IMR-90 (cell line): ENCODE measurements at regions not wholly inside any gene's neighbourhood (a gene's known extent, or its start where the extent isn't known, plus 50 kb on each side); places are given as distances from the start of the nearest gene placed in this dataset.

Experiments used
- ATAC-seq: fragments of 200-7000 bp; cut with Tn5 transposase; 2 replicates; pipeline ENCODE4 v1.9.1; 2020; ENCODE audit warnings: low read depth, mild to moderate bottlenecking, moderate library complexity
- BruUV-seq: library from RNA; stranded (reverse); fragments of 400-500 nt; replicated peaks from 2 replicates; lab custom pipeline; 2021; lab: Mats Ljungman, UMichigan
- CTCF ChIA-PET: fragments of 300-600 bp; formaldehyde crosslinking; extraction: SDS; loops from one replicate; lab custom pipeline; 2021; ENCODE audit warnings: antibody characterized with exemption; lab: Yijun Ruan, JAX
- POLR2A ChIA-PET: fragments of 300-600 bp; sonication (Branson Sonifier 250); formaldehyde crosslinking; loops from one replicate; lab custom pipeline; 2022; ENCODE audit warnings: antibody characterized with exemption; ENCODE audit not compliant: unreplicated experiment; lab: Charles Lee
- DNase-seq: peaks from one replicate; pipeline ENCODE4 v3.0.0; 2013
- H2AFZ ChIP-seq: replicated peaks from 2 replicates; pipeline ENCODE3; 2013; ENCODE audit warnings: low read length, mild to moderate bottlenecking; ENCODE audit not compliant: poor library complexity
- H2AK5ac ChIP-seq: 2 replicates; pipeline ENCODE4 v1.6.1; 2013; ENCODE audit warnings: low read depth, low read length, inconsistent platforms
- H2AK9ac ChIP-seq: replicated peaks from 2 replicates; pipeline ENCODE3; 2013; ENCODE audit warnings: mild to moderate bottlenecking, low read depth, low read length, moderate library complexity; ENCODE audit not compliant: poor library complexity
- H2BK120ac ChIP-seq: 2 replicates; pipeline ENCODE4 v1.6.1; 2013; ENCODE audit warnings: low read depth, low read length, inconsistent platforms
- H2BK15ac ChIP-seq: 3 replicates; pipeline ENCODE4 v1.6.1; 2013; ENCODE audit warnings: low read depth, low read length, inconsistent platforms
- H2BK20ac ChIP-seq: 2 replicates; pipeline ENCODE4 v1.6.1; 2013; ENCODE audit warnings: low read depth, mild to moderate bottlenecking, inconsistent platforms, low read length, moderate library complexity
- H2BK5ac ChIP-seq: 2 replicates; pipeline ENCODE4 v1.6.1; 2013; ENCODE audit warnings: mild to moderate bottlenecking, low read depth, low read length, inconsistent platforms; ENCODE audit not compliant: poor library complexity, severe bottlenecking
- H3K14ac ChIP-seq: replicated peaks from 2 replicates; pipeline ENCODE4 v1.6.1; 2013; ENCODE audit warnings: low read depth, low read length, inconsistent platforms
- H3K18ac ChIP-seq: 2 replicates; pipeline ENCODE4 v1.6.1; 2013; ENCODE audit warnings: low read depth, low read length, control low read depth
- H3K23ac ChIP-seq: 2 replicates; pipeline ENCODE4 v1.6.1; 2013; ENCODE audit warnings: low read depth, low read length, inconsistent platforms
- H3K27ac ChIP-seq: 2 replicates; pipeline ENCODE4 v1.5.1; 2013; ENCODE audit warnings: mild to moderate bottlenecking, control low read depth, low read length; ENCODE audit not compliant: insufficient read depth
- H3K27me3 ChIP-seq: 2 replicates; pipeline ENCODE4 v1.6.1; 2013; ENCODE audit warnings: low read length; ENCODE audit not compliant: control insufficient read depth, insufficient read depth
- H3K36me3 ChIP-seq: 2 replicates; pipeline ENCODE4 v1.6.1; 2013; ENCODE audit warnings: low read length, mixed read lengths; ENCODE audit not compliant: control insufficient read depth, insufficient read depth
- H3K4ac ChIP-seq: 2 replicates; pipeline ENCODE4 v1.6.1; 2013; ENCODE audit warnings: low read depth, low read length, inconsistent platforms
- H3K4me1 ChIP-seq: 2 replicates; pipeline ENCODE4 v1.6.1; 2013; ENCODE audit warnings: low read length, mixed read lengths; ENCODE audit not compliant: control insufficient read depth, insufficient read depth
- H3K4me2 ChIP-seq: 2 replicates; pipeline ENCODE4 v1.6.1; 2013; ENCODE audit warnings: low read depth, mild to moderate bottlenecking, control low read depth, low read length, moderate library complexity
- H3K4me3 ChIP-seq: 2 replicates; pipeline ENCODE4 v1.5.1; 2013; ENCODE audit warnings: low read depth, mild to moderate bottlenecking, control low read depth, low read length, moderate library complexity; ENCODE audit not compliant: insufficient read depth
- H3K56ac ChIP-seq: 2 replicates; pipeline ENCODE4 v1.6.1; 2013; ENCODE audit warnings: low read length, inconsistent platforms; ENCODE audit not compliant: insufficient read depth; ENCODE audit errors: extremely low read depth
- H3K79me1 ChIP-seq, 2 experiments: 2 replicates each; pipeline ENCODE4 v1.6.1; 2013; ENCODE audit warnings: low read length in 2 of 2, inconsistent platforms in 1 of 2, low read depth in 1 of 2
- H3K9ac ChIP-seq: 2 replicates; pipeline ENCODE4 v1.6.1; 2013; ENCODE audit warnings: low read depth, low read length, control low read depth
- H3K9me1 ChIP-seq: 2 replicates; pipeline ENCODE4 v1.6.1; 2013; ENCODE audit warnings: low read length, inconsistent platforms; ENCODE audit not compliant: insufficient read depth
- H3K9me3 ChIP-seq: 2 replicates; pipeline ENCODE4 v1.6.1; 2013; ENCODE audit warnings: low read length; ENCODE audit not compliant: control insufficient read depth, insufficient read depth
- H4K20me1 ChIP-seq: 2 replicates; pipeline ENCODE4 v1.6.1; 2013; ENCODE audit warnings: low read length, inconsistent platforms; ENCODE audit not compliant: insufficient read depth
- H4K5ac ChIP-seq: 2 replicates; pipeline ENCODE4 v1.6.1; 2013; ENCODE audit warnings: mild to moderate bottlenecking, low read depth, low read length, control low read depth
- H4K8ac ChIP-seq, 2 experiments: 2 replicates each; pipeline ENCODE4 v1.6.1; 2013; ENCODE audit warnings: low read depth in 2 of 2, low read length in 2 of 2, control low read depth in 1 of 2, inconsistent platforms in 1 of 2
- H4K91ac ChIP-seq: 2 replicates; pipeline ENCODE4 v1.6.1; 2013; ENCODE audit warnings: low read depth, low read length, inconsistent platforms; ENCODE audit not compliant: insufficient read depth
- BHLHE40 ChIP-seq: fragments of 150-350 bp; IDR thresholded peaks from 2 replicates; pipeline ENCODE4 v1.6.1; 2016; ENCODE audit warnings: mild to moderate bottlenecking, low read depth, low read length
- CEBPB ChIP-seq: IDR thresholded peaks from 2 replicates; pipeline ENCODE4 v1.6.1; 2012; ENCODE audit warnings: low read depth, low read length, improper control_type of control experiment
- CHD1 ChIP-seq: IDR thresholded peaks from 2 replicates; pipeline ENCODE4 v1.6.1; 2012; ENCODE audit warnings: low read depth, low read length, improper control_type of control experiment
- CTCF ChIP-seq: conservative IDR thresholded peaks from 2 replicates; pipeline ENCODE4 v1.5.1; 2012; ENCODE audit warnings: mild to moderate bottlenecking, low read depth, low read length, improper control_type of control experiment
- ELK1 ChIP-seq: fragments of 150-350 bp; IDR thresholded peaks from 2 replicates; pipeline ENCODE4 v1.6.1; 2016; ENCODE audit warnings: low read depth, mild to moderate bottlenecking, low read length, moderate library complexity, borderline replicate concordance
- FOS ChIP-seq: fragments of 150-350 bp; IDR thresholded peaks from 2 replicates; pipeline ENCODE4 v1.6.1; 2016; ENCODE audit warnings: low read depth, low read length
- MAFK ChIP-seq: IDR thresholded peaks from 2 replicates; pipeline ENCODE4 v1.6.1; 2012; ENCODE audit warnings: low read depth, low read length, improper control_type of control experiment
- MAZ ChIP-seq: IDR thresholded peaks from 2 replicates; pipeline ENCODE4 v1.6.1; 2012; ENCODE audit warnings: low read depth, mild to moderate bottlenecking, low read length, improper control_type of control experiment, moderate library complexity, borderline replicate concordance
- MXI1 ChIP-seq: IDR thresholded peaks from 2 replicates; pipeline ENCODE4 v1.6.1; 2012; ENCODE audit warnings: low read depth, mild to moderate bottlenecking, low read length, moderate library complexity, borderline replicate concordance
- NFE2L2 ChIP-seq: fragments of 150-350 bp; IDR thresholded peaks from 2 replicates; pipeline ENCODE4 v1.6.1; 2016; ENCODE audit warnings: low read depth, mild to moderate bottlenecking, low read length
- POLR2A ChIP-seq: IDR thresholded peaks from 2 replicates; pipeline ENCODE4 v1.6.1; 2012; ENCODE audit warnings: mild to moderate bottlenecking, low read depth, low read length
- RAD21 ChIP-seq: IDR thresholded peaks from 2 replicates; pipeline ENCODE4 v1.6.1; 2012; ENCODE audit warnings: low read length, improper control_type of control experiment
- RCOR1 ChIP-seq: IDR thresholded peaks from 2 replicates; pipeline ENCODE4 v1.6.1; 2012; ENCODE audit warnings: mild to moderate bottlenecking, low read length, improper control_type of control experiment; ENCODE audit not compliant: insufficient replicate concordance
- RFX5 ChIP-seq: IDR thresholded peaks from 2 replicates; pipeline ENCODE4 v1.8.0; 2012; ENCODE audit warnings: low read depth, mild to moderate bottlenecking, low read length, moderate library complexity
- SMC3 ChIP-seq: fragments of 150-350 bp; IDR thresholded peaks from 2 replicates; pipeline ENCODE4 v1.6.1; 2016; ENCODE audit warnings: low read depth, mild to moderate bottlenecking, antibody characterized with exemption, low read length, moderate library complexity
- USF2 ChIP-seq: fragments of 150-350 bp; IDR thresholded peaks from 2 replicates; pipeline ENCODE4 v1.6.1; 2017; ENCODE audit warnings: mild to moderate bottlenecking, antibody characterized with exemption, low read length, low read depth
- WGBS, 2 experiments: methylation state at CpG; one replicate each; pipeline versions ENCODE4 v1.1.5 to v1.1.7; 2013; ENCODE audit warnings: missing lambda C conversion rate in 2 of 2; ENCODE audit not compliant: insufficient read length in 1 of 2; ENCODE audit errors: extremely low coverage in 2 of 2; 5-methylcytosine and 5-hydroxymethylcytosine counted together
- dilution Hi-C: fragments of 300-500 bp; cut with HindIII; formaldehyde crosslinking; loops from one replicate; pipeline ENCODE4 v1.14.3; 2018; ENCODE audit warnings: low sequenced_read_pairs; ENCODE audit not compliant: unreplicated experiment
- in situ Hi-C: fragments of 300-500 bp; cut with MboI; formaldehyde crosslinking; loops from 3 replicates; pipeline ENCODE4 v1.14.3; 2019; ENCODE audit warnings: low sequenced_read_pairs, inconsistent platforms, mixed read lengths
- intact Hi-C: fragments of 100-400 bp; cut with micrococcal nuclease; formaldehyde crosslinking; loops from 2 replicates; pipeline ENCODE4 v1.10.0; 2022

- no TSS peak for BruUV-seq
- Histone ChIP-seq H3K4me3 (no peak overlapping the region), H2AFZ (no peak overlapping the region), H3K23ac (no peak overlapping the region), H4K5ac (no peak overlapping the region), H3K4ac (no peak overlapping the region), H3K4me2 (no peak overlapping the region), H4K8ac (no peak overlapping the region), H3K9ac (no peak overlapping the region), H3K14ac (no peak overlapping the region), H3K56ac (no peak overlapping the region), H4K91ac (no peak overlapping the region), H3K9me1 (no peaks in the 10 kb centered on the region), H2AK9ac (no peak overlapping the region), H3K27me3 (no peaks in the 10 kb centered on the region), H2BK5ac (no peak overlapping the region), H3K18ac (no peak overlapping the region), H2BK15ac (no peak overlapping the region), H2BK120ac (no peak overlapping the region), H2BK20ac (no peak overlapping the region), H2AK5ac (no peak overlapping the region), H3K4me1 (no peaks in the 10 kb centered on the region), H3K27ac (no peak overlapping the region), H3K36me3 (no peaks in the 10 kb centered on the region), H4K20me1 (no peaks in the 10 kb centered on the region), H3K79me1 (no peaks in the 10 kb centered on the region), H3K9me3 (peaks cover 5% of the 10 kb centered on the region; the same call in 1 of the 2 replicates)
- intact Hi-C loops, result no loop called here
- 0% methylated on average over 1 of the region's 1 CpG; no CpG with 5 or more reads in 1 of the 2 experiments for WGBS, 2 experiments
- TF ChIP-seq POLR2A (no peak), FOS (no peak), USF2 (no peak), RFX5 (no peak), BHLHE40 (no peak), RAD21 (no peak), MAFK (no peak), MXI1 (no peak), RCOR1 (no peak), CHD1 (no peak), MAZ (no peak), NFE2L2 (no peak), SMC3 (no peak), CTCF (no peak), CEBPB (no peak), ELK1 (no peak)
- ChIA-PET CTCF (interaction anchor here (0.5 kb wide), 1 partner anchor 1571 kb away, joined by 3 read pairs; no protein-coding TSS in a partner anchor), POLR2A (no interaction called here)
- in situ Hi-C loops, result no loop called here
- ATAC-seq (no peak), DNase-seq (no peak)
- dilution Hi-C loops, result no loop called here
These were observed 195.2 kb downstream of the EFHB start for GRCh38 chr3:19738846-19739245.
